ENCODE measurements at regions not wholly inside any gene's neighbourhood (a gene's known extent, or its start where the extent isn't known, plus 50 kb on each side); places are given as distances from the start of the nearest gene placed in this dataset.

- Mint-ChIP-seq H3K4me3 (ENCODE audit: low read depth) (no peak overlapping the region), H3K27ac (no peak overlapping the region), H3K4me1 (ENCODE audit: low read depth) (peaks cover 6% of the 10 kb centered on the region), H3K27me3 (no peaks in the 10 kb centered on the region), H3K9me3 (ENCODE audit: low read depth) (no peaks in the 10 kb centered on the region), H3K36me3 (ENCODE audit: insufficient read depth) (no peaks in the 10 kb centered on the region)
- no peak for DNase-seq (ENCODE audit: low spot score, unreplicated experiment)
- no peak for TF ChIP-seq CTCF (IDR thresholded peaks at IDR 0.05; ENCODE audit: unreplicated experiment)
Observed at GRCh38 chr6:74928203-74928602, 277.6 kb downstream of the COL12A1 start.

DNA sequence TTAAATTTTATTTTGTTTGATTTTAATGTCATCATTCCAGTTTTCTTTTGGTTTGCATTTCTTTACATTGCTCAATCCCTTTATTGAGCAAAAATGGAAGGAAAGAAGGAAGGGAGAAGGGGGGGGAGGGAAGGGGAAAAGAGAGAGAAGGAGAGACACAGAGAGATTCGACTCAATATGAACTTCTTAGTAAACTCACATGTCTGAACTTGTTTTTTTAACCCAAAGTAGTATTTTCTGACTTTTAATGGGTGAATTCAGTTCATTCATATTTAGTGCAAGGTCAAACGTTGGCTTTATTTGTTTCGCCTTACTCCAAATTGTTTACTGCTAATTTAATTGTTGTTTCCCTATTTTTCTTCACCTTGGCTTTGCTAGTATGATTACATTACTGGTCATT, 278.6 kb downstream of the COL12A1 start:
- no peaks in the 10 kb centered on the region for H3K27me3 Mint-ChIP-seq
- H3K36me3 Mint-ChIP-seq (ENCODE audit: insufficient read depth), result no peaks in the 10 kb centered on the region
- no peak for DNase-seq (ENCODE audit: low spot score, unreplicated experiment)
- H3K27ac Mint-ChIP-seq, result no peak overlapping the region
- H3K9me3 Mint-ChIP-seq (ENCODE audit: low read depth), result no peaks in the 10 kb centered on the region
- no peak overlapping the region for H3K4me3 Mint-ChIP-seq (ENCODE audit: low read depth)
- peaks cover under 1% of the 10 kb centered on the region for H3K4me1 Mint-ChIP-seq (ENCODE audit: low read depth)
- TF ChIP-seq CTCF (IDR thresholded peaks at IDR 0.05; ENCODE audit: unreplicated experiment), result no peak

GRCh38 chr6:74925683-74926082, 280.2 kb downstream of the COL12A1 start:
- H3K36me3 Mint-ChIP-seq (ENCODE audit: insufficient read depth), result no peaks in the 10 kb centered on the region
- H3K27ac Mint-ChIP-seq, result no peak overlapping the region
- no peaks in the 10 kb centered on the region for H3K9me3 Mint-ChIP-seq (ENCODE audit: low read depth)
- H3K4me1 Mint-ChIP-seq (ENCODE audit: low read depth), result no peaks in the 10 kb centered on the region
- DNase-seq (ENCODE audit: low spot score, unreplicated experiment), result no peak
- no peak overlapping the region for H3K4me3 Mint-ChIP-seq (ENCODE audit: low read depth)
- no peaks in the 10 kb centered on the region for H3K27me3 Mint-ChIP-seq
- no peak for TF ChIP-seq CTCF (IDR thresholded peaks at IDR 0.05; ENCODE audit: unreplicated experiment)

DNA sequence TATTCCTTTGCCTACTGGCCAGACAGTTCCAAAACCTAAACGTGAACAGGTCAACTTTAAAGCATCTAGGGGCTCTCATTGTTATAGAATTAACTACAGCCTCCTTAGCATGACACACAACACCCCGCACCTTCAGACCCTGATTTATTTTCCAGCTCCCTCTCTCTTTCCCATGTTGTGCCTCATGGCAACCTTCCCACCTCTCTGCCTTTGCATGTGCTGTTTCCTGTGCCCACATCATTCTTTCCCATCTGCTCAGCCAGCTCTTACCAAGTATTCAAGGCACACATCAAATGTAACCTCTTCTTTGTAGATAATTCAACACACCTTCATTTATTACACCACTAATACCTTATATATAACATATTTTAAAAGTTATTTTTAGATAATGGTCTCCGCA, 291.0 kb downstream of the COL12A1 start:
- no peaks in the 10 kb centered on the region for H3K9me3 Mint-ChIP-seq (ENCODE audit: low read depth)
- H3K4me3 Mint-ChIP-seq (ENCODE audit: low read depth), result no peak overlapping the region
- no peaks in the 10 kb centered on the region for H3K27me3 Mint-ChIP-seq
- no peak for TF ChIP-seq CTCF (IDR thresholded peaks at IDR 0.05; ENCODE audit: unreplicated experiment)
- H3K36me3 Mint-ChIP-seq (ENCODE audit: insufficient read depth), result no peaks in the 10 kb centered on the region
- H3K27ac Mint-ChIP-seq, result no peak overlapping the region
- DNase-seq (ENCODE audit: low spot score, unreplicated experiment), result no peak
- no peaks in the 10 kb centered on the region for H3K4me1 Mint-ChIP-seq (ENCODE audit: low read depth)

GRCh38 chr6:74912234-74912633, 293.6 kb downstream of the COL12A1 start:
- H3K27me3 Mint-ChIP-seq, result no peaks in the 10 kb centered on the region
- H3K4me3 Mint-ChIP-seq (ENCODE audit: low read depth), result no peak overlapping the region

More at GRCh38 chr6:74912234-74912633, 293.6 kb downstream of the COL12A1 start:
- no peaks in the 10 kb centered on the region for H3K9me3 Mint-ChIP-seq (ENCODE audit: low read depth)
- H3K4me1 Mint-ChIP-seq (ENCODE audit: low read depth), result no peaks in the 10 kb centered on the region
- no peak for DNase-seq (ENCODE audit: low spot score, unreplicated experiment)
- no peak overlapping the region for H3K27ac Mint-ChIP-seq
- no peak for TF ChIP-seq CTCF (IDR thresholded peaks at IDR 0.05; ENCODE audit: unreplicated experiment)
- no peaks in the 10 kb centered on the region for H3K36me3 Mint-ChIP-seq (ENCODE audit: insufficient read depth)
